ENCODE measurements at regions not wholly inside any gene's neighbourhood (a gene's known extent, or its start where the extent isn't known, plus 50 kb on each side); places are given as distances from the start of the nearest gene placed in this dataset.
"Not testable (repeated sequence)": the region's sequence is repeated elsewhere in the genome, so short reads cannot be mapped to it uniquely, and the experiment has no call there.

- DNase-seq = no peak
Observed at GRCh38 chr3:94336046-94336753, 273.3 kb downstream of the NSUN3 start.

- DNase-seq = no peak
Observed at GRCh38 chr3:94345101-94345500, 282.2 kb downstream of the NSUN3 start.

- no peak for DNase-seq
Observed at GRCh38 chr3:94349310-94349878, 286.5 kb downstream of the NSUN3 start.

GRCh38 chr3:94356581-94356980 lies 293.7 kb downstream of the NSUN3 start:
- DNase-seq = no peak

GRCh38 chr3:94359996-94360395 lies 297.1 kb downstream of the NSUN3 start:
- no peak for DNase-seq

GRCh38 chr3:94360987-94361386 lies 298.1 kb downstream of the NSUN3 start:
- DNase-seq = no peak

- DNase-seq = no peak
Observed at GRCh38 chr3:94362393-94362792, 299.5 kb downstream of the NSUN3 start.

- no peak for DNase-seq
Observed at GRCh38 chr3:94365006-94365405, 302.1 kb downstream of the NSUN3 start.

- no peak for DNase-seq
Observed at GRCh38 chr3:94372026-94372425, 309.2 kb downstream of the NSUN3 start.

- DNase-seq = no peak
Observed at GRCh38 chr3:94373456-94373855, 310.6 kb downstream of the NSUN3 start.

GRCh38 chr3:94374439-94375161 lies 311.7 kb downstream of the NSUN3 start:
- no peak for DNase-seq

- not testable (repeated sequence) for DNase-seq
Observed at GRCh38 chr3:94377123-94377696, 314.3 kb downstream of the NSUN3 start.

GRCh38 chr3:94377863-94378262 lies 315.0 kb downstream of the NSUN3 start:
- DNase-seq = not testable (repeated sequence)

- DNase-seq = no peak
Observed at GRCh38 chr3:94378322-94378721, 315.5 kb downstream of the NSUN3 start.

GRCh38 chr3:94379264-94379663 lies 316.4 kb downstream of the NSUN3 start:
- no peak for DNase-seq

- no peak for DNase-seq
Observed at GRCh38 chr3:94394885-94395284, 332.0 kb downstream of the NSUN3 start.

GRCh38 chr3:94395851-94396250 lies 333.0 kb downstream of the NSUN3 start:
- no peak for DNase-seq

- DNase-seq = no peak
Observed at GRCh38 chr3:94398036-94398435, 335.2 kb downstream of the NSUN3 start.

- no peak for DNase-seq
Observed at GRCh38 chr3:94401466-94401865, 338.6 kb downstream of the NSUN3 start.

- DNase-seq = no peak
Observed at GRCh38 chr3:94402126-94402525, 339.3 kb downstream of the NSUN3 start.

- no peak for DNase-seq
Observed at GRCh38 chr3:94405258-94406035, 342.6 kb downstream of the NSUN3 start.

GRCh38 chr3:94406595-94406994 lies 343.7 kb downstream of the NSUN3 start:
- DNase-seq = no peak

GRCh38 chr3:94412936-94413335 lies 350.1 kb downstream of the NSUN3 start:
- not testable (repeated sequence) for DNase-seq

Measured in NCI-H1694 (cell line).